ENCODE measurements at regions not wholly inside any gene's neighbourhood (a gene's known extent, or its start where the extent isn't known, plus 50 kb on each side); places are given as distances from the start of the nearest gene placed in this dataset.

GRCh38 chr18:77668219-77668618, 418.6 kb downstream of the GALR1 start:
- DNase-seq, result no peak

- DNase-seq, result no peak
These were observed 419.7 kb downstream of the GALR1 start for GRCh38 chr18:77669331-77669730.

- no peak for DNase-seq
These were observed 422.0 kb downstream of the GALR1 start for GRCh38 chr18:77671456-77672167.

GRCh38 chr18:77676910-77677309, 427.3 kb downstream of the GALR1 start:
- no peak for DNase-seq

GRCh38 chr18:77677536-77677935, 427.9 kb downstream of the GALR1 start:
- DNase-seq, result no peak

GRCh38 chr18:77679869-77680268, 430.2 kb downstream of the GALR1 start:
- DNase-seq, result no peak

GRCh38 chr18:77700051-77700450, 450.4 kb downstream of the GALR1 start:
- DNase-seq, result no peak

- DNase-seq, result no peak
These were observed 452.3 kb downstream of the GALR1 start for GRCh38 chr18:77701977-77702376.

GRCh38 chr18:77702686-77703085, 453.0 kb downstream of the GALR1 start:
- DNase-seq, result peak; percentile 28

GRCh38 chr18:77705301-77705700, 455.7 kb downstream of the GALR1 start:
- DNase-seq, result no peak

- no peak for DNase-seq
These were observed 459.3 kb downstream of the GALR1 start for GRCh38 chr18:77708826-77709506.

- DNase-seq, result no peak
These were observed 461.4 kb downstream of the GALR1 start for GRCh38 chr18:77711096-77711495.

- DNase-seq, result no peak
These were observed 465.1 kb downstream of the GALR1 start for GRCh38 chr18:77714716-77715115.

GRCh38 chr18:77716282-77716681, 466.6 kb downstream of the GALR1 start:
- DNase-seq, result no peak

GRCh38 chr18:77733292-77733903, 483.8 kb downstream of the GALR1 start:
- DNase-seq, result no peak

- DNase-seq, result no peak
These were observed 487.2 kb downstream of the GALR1 start for GRCh38 chr18:77736842-77737241.

GRCh38 chr18:77737405-77737804, 487.8 kb downstream of the GALR1 start:
- no peak for DNase-seq

GRCh38 chr18:77749089-77749488, 499.4 kb downstream of the GALR1 start:
- peak; percentile 65 for DNase-seq

GRCh38 chr18:77750006-77750405, 500.4 kb downstream of the GALR1 start:
- DNase-seq, result no peak

GRCh38 chr18:77754475-77755044, 504.9 kb downstream of the GALR1 start:
- DNase-seq, result no peak

GRCh38 chr18:77755187-77755586, 505.5 kb downstream of the GALR1 start:
- DNase-seq, result no peak

GRCh38 chr18:77761332-77761731, 511.7 kb downstream of the GALR1 start:
- DNase-seq, result no peak

- no peak for DNase-seq
These were observed 512.4 kb downstream of the GALR1 start for GRCh38 chr18:77762014-77762413.

- DNase-seq, result no peak
These were observed 513.0 kb downstream of the GALR1 start for GRCh38 chr18:77762642-77763041.

Data from right hindlimb (tissue), 1 donor.